ENCODE measurements at regions not wholly inside any gene's neighbourhood (a gene's known extent, or its start where the extent isn't known, plus 50 kb on each side); places are given as distances from the start of the nearest gene placed in this dataset.
"Not testable (repeated sequence)": the region's sequence is repeated elsewhere in the genome, so short reads cannot be mapped to it uniquely, and the experiment has no call there.

GRCh38 chr10:35979116-35979515 lies 337.0 kb upstream of the FZD8 start:
- no peak for DNase-seq (ENCODE audit: low spot score)
- Histone ChIP-seq H3K27ac (no peak overlapping the region), H3K4me3 (no peak overlapping the region)
- TF ChIP-seq, protein P1, sequence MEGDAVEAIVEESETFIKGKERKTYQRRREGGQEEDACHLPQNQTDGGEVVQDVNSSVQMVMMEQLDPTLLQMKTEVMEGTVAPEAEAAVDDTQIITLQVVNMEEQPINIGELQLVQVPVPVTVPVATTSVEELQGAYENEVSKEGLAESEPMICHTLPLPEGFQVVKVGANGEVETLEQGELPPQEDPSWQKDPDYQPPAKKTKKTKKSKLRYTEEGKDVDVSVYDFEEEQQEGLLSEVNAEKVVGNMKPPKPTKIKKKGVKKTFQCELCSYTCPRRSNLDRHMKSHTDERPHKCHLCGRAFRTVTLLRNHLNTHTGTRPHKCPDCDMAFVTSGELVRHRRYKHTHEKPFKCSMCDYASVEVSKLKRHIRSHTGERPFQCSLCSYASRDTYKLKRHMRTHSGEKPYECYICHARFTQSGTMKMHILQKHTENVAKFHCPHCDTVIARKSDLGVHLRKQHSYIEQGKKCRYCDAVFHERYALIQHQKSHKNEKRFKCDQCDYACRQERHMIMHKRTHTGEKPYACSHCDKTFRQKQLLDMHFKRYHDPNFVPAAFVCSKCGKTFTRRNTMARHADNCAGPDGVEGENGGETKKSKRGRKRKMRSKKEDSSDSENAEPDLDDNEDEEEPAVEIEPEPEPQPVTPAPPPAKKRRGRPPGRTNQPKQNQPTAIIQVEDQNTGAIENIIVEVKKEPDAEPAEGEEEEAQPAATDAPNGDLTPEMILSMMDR (IDR thresholded peaks at IDR 0.05), result no peak

GRCh38 chr10:35973912-35974591 lies 332.0 kb upstream of the FZD8 start:
- H3K4me3 ChIP-seq; DNase-seq (ENCODE audit: low spot score); H3K27ac ChIP-seq: not testable (repeated sequence)

- TF ChIP-seq, protein P1 (IDR thresholded peaks at IDR 0.05), result no peak
- no peak overlapping the region for H3K27ac ChIP-seq
- DNase-seq (ENCODE audit: low spot score), result no peak
- no peak overlapping the region for H3K4me3 ChIP-seq
Observed at GRCh38 chr10:35972275-35972674, 330.2 kb upstream of the FZD8 start.

DNA sequence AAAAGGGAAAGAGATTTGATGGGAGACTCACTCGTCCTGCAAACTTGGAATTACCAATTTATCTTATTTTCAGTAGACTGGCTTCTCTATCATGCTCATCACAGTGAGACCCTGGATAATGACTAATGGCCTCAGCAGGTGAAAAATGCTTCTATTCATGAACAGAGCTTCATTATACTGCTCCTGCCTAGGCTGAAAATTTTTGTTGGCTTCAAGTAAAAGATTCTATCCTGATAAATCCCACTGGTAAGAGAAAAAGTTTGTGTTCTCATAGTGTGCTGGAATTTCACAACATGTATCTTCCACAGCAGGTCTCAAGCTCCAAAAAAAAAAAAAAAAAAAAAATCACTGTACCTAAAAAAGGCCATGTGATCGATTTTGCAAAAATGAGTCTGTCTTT lies 329.3 kb upstream of the FZD8 start:
- no peak overlapping the region for H3K4me3 ChIP-seq
- TF ChIP-seq, protein P1 (IDR thresholded peaks at IDR 0.05), result no peak
- no peak overlapping the region for H3K27ac ChIP-seq
- DNase-seq (ENCODE audit: low spot score), result no peak

DNA sequence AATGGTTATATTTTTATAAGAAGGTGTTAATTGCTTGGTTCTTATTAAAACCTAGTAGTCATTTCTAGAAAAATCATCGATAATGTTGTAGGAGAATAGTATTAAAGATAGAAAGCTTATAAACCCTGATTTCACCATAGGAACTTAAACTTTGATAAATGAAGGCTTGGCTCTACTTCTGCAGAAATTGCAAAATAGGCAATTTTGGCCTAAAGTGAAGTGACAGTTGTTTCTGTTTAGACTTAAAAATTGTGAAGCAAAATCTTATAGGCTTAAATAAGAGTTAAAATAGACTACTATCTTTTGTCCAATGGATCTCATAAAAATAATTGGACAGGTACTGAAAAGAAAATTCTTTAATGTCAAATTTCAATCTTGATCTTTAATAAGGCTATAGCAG lies 321.6 kb upstream of the FZD8 start:
- no peak overlapping the region for H3K4me3 ChIP-seq
- no peak for DNase-seq (ENCODE audit: low spot score)
- no peak overlapping the region for H3K27ac ChIP-seq
- TF ChIP-seq, protein P1 (IDR thresholded peaks at IDR 0.05), result no peak

- Histone ChIP-seq H3K27ac (no peak overlapping the region), H3K4me3 (no peak overlapping the region)
- no peak for DNase-seq (ENCODE audit: low spot score)
- TF ChIP-seq, protein P1 (IDR thresholded peaks at IDR 0.05), result no peak
Observed at GRCh38 chr10:35961501-35961900, 319.4 kb upstream of the FZD8 start.

- no peak for DNase-seq (ENCODE audit: low spot score)
- Histone ChIP-seq H3K27ac (no peak overlapping the region), H3K4me3 (no peak overlapping the region)
- TF ChIP-seq, protein P1 (IDR thresholded peaks at IDR 0.05), result no peak
Observed at GRCh38 chr10:35959252-35959651, 317.2 kb upstream of the FZD8 start.

DNA sequence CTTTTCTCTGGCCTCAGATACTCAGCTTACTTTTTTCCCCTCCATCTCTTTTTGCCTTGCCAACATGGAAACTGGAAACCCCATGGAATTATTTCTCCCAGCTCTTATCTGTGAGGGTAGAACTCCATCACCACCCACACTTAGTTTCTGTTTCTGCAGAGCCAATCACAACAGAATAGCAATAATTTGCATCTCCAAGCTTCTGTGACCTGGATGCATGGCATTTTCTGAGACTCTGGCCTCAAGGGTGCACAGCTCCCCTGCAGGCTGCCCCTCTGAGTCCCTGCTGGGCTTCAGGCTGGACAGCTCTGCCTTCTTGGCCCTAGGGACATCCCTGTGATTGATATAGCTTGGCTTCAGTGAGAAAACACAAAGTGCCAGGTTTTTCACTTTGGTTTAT lies 316.5 kb upstream of the FZD8 start:
- not testable (repeated sequence) for H3K4me3 ChIP-seq; H3K27ac ChIP-seq; DNase-seq (ENCODE audit: low spot score)
